Mammary epithelial cell (primary cell): ENCODE measurements at regions not wholly inside any gene's neighbourhood (a gene's known extent, or its start where the extent isn't known, plus 50 kb on each side); places are given as distances from the start of the nearest gene placed in this dataset.

Experiments used
- CTCF ChIP-seq, 2 donors: IDR thresholded peaks in 1 of 2; conservative IDR thresholded peaks in 1 of 2; 2 replicates each; pipeline ENCODE4 v1.5.1; 2011 to 2012; ENCODE audit warnings: inconsistent platforms in 2 of 2, low read length in 2 of 2, mild to moderate bottlenecking in 2 of 2, control low read depth in 1 of 2, low read depth in 1 of 2; ENCODE audit not compliant: insufficient read depth in 1 of 2; ENCODE audit errors: extremely low read depth in 1 of 2
- EZH2 ChIP-seq: IDR thresholded peaks from 2 replicates; pipeline ENCODE4 v1.6.1; 2012; ENCODE audit warnings: low read length, inconsistent platforms, borderline replicate concordance

DNA sequence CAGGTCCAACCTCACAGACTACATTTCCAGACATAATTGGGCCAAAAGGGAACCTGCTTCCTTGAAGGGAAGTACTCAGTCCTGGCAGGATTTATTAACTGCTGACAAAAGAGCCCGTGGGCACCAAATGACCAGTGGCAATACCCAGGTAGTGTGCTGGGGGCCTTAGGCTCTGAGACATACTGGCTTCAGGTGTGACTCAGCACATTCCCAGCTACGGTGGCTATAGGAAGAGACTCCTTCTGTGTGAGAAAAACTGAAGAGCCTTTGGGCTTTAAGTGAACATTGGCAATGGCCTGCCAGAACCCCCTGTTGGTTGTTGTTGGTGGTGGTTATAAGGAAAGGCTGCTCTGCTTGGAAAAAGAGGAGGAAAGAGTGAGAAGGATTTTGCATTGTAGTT is 401.8 kb downstream of the KCNJ3 start:
- TF ChIP-seq CTCF (conservative IDR thresholded peaks at IDR 0.05 in 1 of 2, IDR thresholded peaks at IDR 0.05 in 1 of 2; ENCODE audit: extremely low read depth in 1 of 2, insufficient read depth in 1 of 2, low read depth in 1 of 2, low read length in 2 of 2), result no peak
- TF ChIP-seq EZH2, result no peak
